ENCODE measurements at regions not wholly inside any gene's neighbourhood (a gene's known extent, or its start where the extent isn't known, plus 50 kb on each side); places are given as distances from the start of the nearest gene placed in this dataset.
"Not testable (repeated sequence)": the region's sequence is repeated elsewhere in the genome, so short reads cannot be mapped to it uniquely, and the experiment has no call there.

- not testable (repeated sequence) for TF ChIP-seq CTCF, POLR2A (IDR thresholded peaks at IDR 0.05)
Observed at GRCh38 chrX:92692796-92693195, 913.6 kb downstream of the PCDH11X start.
